GM21528 (cell line): ENCODE measurements at regions not wholly inside any gene's neighbourhood (a gene's known extent, or its start where the extent isn't known, plus 50 kb on each side); places are given as distances from the start of the nearest gene placed in this dataset.

Experiments used
- ATAC-seq: cut with Tn5 transposase; IDR thresholded peaks from one replicate; pipeline ENCODE4 v1.9.1; 2021; ENCODE audit warnings: mild to moderate bottlenecking, moderate library complexity; ENCODE audit not compliant: unreplicated experiment, low FRiP score

DNA sequence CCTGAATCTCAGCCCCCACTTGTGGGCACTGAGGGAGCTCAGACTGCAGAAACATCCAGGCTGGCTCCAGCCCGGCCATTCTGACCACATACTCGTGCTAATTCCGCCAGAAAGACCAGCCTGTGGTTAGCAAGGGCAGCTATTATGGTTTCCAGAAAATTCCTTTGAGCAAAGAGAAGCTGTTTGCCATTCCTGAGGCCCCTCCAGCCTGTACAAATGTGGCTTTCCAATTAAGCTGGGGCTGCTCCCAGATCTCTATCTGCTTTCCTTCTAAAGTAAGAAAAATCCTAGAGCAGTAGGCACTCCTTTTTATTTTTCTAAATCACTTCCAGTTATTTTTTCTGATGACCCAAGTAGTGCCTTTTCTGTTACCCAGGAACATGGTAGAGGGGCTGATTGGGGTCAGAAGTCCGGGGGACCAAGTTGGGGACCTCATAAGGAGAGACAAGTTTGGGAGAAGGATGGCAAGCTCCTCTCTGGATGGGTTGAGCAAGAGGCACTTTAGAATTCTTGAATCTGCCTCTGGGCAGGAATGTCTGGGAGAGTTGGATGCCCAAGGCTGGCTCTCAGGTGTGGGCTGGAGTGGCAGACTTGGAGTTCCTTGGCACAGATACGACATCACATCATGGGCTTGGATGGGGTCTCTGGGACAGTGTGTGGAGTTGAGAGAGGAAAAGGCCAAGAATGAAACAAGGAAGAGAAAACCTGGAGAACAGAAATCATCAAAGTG is 83.3 kb upstream of the TNRC6C start:
- ATAC-seq: no peak

DNA sequence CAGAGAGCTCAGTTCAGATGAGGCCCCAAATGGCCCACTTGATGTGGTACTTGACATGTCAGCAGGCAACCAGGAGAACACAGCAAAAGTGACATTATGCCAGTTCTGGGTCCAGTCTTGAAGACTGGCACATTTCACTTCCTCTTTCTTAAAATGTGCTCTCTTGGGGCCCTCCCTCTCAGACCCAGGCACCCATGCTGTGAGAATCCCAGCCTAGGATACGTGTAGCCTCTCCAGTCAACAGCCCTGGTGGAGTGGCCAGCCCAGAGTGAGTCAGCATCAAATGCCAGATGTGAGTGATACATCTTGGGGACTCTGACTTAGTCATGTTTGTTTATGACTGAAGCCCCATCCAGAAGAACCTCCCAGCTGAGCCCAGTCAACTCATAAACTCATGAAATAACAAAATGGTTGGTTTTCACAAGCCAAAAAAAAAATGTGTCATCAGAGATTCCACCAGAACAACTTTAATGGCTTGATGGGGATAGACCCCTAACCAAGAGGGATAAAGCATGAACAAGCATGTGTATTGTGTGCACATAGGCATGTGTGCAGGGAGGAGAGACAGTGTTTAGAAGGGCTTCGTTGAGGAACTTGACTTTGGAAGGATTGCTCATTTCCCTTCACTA is 82.5 kb upstream of the TNRC6C start:
- no peak for ATAC-seq

DNA sequence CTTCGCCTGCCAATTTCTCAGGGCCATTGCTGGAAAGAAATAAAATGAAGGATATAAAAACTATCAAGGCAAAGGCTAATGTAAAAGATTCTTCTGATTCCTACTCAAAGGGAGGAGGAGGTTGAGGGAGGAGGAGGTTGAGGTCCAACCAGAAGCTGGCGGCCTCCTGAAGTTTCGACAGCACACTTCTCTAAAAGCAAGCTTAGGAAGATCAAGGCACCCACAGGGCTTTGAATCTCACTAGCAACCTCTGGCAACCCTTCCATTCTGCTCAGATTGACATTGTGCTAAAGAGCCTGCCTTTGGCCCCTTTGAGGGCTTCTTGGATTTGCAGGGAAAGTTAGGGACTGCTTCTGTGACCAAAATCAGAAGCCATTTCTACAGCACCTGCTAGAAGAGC is 81.5 kb upstream of the TNRC6C start:
- no peak for ATAC-seq

DNA sequence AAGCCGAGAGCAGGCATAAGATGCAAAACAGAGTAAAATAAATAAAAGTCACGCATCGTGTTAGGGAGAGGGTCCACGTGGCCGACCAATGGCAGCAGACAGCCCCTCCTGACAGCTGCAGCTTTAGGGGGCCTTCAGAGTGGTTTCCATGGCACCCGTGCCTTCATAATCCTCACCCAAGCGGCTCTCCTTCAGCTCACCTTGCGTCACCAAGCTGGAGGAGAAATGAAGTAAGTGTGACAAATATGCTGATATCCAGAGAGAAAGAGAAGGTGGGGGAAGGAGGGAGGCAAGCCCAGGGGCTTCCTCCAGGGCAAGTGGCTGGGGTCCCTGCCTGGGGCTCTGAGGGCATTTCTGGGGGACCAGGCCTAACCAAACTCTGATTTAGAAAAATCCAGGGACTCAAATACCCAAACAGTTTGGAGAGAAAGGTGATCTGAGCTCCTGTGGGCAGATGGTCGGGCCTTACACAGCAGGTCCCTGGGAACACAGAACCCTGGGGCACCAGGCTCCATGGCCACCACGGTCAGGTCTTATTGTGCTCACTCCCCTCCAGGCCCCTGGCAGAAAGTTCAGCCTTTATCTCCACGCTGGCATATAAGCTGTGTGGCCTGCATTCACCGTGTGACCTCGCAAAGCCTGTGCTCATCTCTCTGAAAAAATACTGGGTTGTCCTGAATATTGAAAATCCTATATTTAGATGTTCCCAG is 80.7 kb upstream of the TNRC6C start:
- no peak for ATAC-seq

DNA sequence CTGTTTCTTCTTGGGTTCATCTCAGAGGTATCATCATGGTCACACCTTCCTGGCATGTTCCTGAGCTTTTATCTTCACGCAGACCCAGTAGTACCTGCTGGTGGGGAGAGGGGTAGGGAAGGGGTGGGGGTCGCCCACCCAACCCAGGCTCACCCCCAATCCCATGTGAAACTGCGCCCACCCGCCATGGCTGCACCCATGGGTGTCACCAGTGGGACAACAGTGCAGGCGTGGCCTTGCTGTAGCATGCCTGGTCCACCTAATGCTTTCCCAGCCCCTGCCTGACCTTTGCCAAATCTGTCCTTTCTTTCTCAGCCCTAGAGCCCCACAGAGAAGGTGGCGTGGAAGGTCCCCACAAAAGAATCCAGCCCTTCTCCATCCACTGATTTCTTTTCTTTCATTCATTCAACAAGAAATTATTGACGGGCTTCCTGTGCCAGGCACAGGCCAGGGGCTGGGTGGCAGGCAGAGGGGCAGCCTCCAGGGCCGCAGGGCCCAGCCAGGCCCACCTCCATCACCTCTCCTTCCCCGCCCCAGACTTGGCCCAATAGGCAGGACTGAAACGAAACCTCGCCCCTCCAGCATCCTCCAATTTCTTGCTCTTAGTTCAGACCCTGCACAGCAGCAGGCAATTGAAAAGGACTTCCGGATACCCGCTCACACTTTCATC is 79.1 kb upstream of the TNRC6C start:
- ATAC-seq: no peak

DNA sequence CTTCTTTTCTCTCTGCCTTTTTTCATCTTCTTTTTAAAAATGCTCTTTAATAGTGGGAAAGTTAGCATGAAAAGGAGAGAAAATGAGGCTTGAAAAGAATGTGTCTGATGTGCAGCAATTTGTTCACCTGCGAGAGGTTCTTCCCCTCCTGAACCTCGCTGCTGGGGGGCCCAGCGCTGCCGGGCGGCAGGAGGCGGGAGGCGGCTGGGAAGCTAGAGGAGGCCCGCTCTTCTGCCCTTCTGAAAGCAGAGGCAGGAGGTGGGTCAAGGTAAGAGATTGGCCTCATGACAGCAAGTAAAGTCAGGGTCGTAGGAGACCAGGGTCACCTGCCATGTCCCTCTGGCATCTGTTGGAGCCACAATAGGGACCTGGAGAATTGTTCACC is 78.6 kb upstream of the TNRC6C start:
- no peak for ATAC-seq

DNA sequence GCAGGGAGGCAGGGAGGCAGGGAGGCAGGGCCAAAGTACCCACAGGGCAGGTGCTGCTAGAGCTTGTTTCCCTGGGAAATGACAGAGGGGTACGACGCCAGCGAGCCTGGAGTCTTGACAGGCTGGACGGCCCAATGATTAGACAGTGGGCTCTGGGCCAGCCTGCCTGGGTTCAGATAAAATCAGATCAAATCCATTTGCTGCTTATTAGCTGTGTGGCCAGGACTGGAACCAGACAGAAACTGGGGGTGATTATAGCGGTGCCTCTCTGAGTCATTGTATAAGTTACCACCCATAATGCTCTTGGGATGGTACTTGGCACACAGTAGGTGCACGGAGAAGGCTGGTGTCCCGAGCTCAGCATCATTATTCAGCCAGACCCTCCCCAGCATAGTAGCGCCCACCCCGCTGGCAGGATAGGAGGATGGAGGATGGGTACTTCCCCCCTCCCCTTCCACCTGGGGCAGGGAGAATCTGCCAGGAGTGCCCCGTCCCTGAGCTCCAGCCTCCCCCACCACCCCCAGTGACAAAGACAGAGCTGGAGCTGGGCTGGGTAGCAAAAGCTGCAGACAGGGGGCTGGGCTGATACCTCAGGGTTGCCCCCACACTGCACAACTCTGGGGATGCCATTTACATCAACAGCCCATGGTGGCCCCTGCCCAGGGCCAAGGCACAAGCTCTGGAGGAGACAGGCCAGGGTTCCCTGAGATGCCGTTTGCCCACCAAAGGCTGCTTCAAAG is 77.6 kb upstream of the TNRC6C start:
- ATAC-seq: no peak

DNA sequence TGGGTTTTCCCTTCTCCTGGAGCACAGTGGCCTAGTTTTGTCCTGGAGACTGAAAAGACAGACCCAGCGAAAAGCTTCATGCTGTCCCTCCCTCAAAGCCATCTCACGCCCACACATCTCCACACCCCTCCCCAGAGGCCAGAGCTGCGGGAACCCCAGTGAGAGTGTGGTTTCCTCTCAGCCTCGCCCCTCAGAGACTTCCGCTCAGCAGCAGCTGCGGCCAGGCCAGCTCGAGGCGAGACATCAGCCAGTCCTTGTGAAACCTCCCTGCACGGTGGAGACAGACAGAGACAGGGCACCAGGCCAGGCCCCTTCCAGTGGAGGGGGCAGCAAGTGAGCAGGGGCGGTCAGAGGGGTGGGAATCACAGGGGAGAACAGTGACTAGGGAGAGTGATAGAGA is 77.0 kb upstream of the TNRC6C start:
- peak; percentile 77 for ATAC-seq

DNA sequence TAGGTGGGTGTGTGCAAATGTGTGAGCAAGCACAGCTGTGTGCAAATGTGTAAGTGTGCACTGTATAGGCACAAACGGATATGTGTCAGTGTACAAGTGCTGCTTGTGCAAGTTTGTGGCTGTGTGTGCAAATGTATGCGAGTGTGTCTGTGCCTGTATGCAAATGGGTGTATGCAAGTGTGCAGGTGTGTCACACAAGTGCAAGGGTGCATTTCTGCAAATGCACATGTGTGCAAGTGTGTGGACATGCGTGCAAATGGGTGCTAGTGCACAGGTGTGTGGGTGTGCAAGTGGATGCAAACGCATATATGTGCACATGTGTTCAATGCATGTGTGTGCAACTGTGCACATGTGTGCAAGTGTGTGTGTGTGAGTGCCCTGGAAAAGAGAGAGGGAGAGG is 76.5 kb upstream of the TNRC6C start:
- ATAC-seq: no peak

DNA sequence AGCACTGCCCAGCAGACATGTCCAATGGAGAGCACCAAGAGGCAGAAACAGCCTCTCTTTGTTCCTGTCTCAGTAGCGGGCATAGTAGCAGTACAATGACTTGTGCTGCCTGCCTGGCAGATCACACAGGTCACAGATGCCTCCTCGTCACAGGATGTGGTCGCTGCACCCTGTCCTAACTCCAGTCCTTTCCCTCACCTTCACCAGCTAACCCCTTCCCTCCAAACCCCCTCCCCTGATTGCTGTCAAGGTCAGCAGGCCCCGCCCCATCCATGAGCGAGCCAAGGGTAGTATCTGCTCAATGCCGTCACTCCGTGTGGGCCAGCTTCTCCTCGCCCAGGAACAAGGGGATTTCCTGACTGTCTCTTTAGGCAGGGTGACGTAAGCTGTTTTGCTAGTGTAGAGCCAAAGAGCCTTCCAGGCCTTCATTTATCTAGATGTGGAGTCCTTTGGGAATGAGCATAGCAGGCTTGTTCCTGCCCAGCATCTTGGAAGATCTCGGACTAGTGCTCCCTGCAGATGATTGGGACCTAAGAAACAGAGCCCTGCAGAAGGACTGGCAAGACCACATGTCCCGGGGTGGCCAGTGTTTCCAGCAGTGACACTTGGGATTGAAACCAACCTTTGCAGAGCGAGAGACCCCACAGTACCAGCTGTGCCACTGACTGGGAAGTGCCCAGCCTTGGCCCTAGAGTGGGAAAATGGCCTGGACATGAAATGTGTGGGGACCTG is 75.9 kb upstream of the TNRC6C start:
- ATAC-seq: no peak

DNA sequence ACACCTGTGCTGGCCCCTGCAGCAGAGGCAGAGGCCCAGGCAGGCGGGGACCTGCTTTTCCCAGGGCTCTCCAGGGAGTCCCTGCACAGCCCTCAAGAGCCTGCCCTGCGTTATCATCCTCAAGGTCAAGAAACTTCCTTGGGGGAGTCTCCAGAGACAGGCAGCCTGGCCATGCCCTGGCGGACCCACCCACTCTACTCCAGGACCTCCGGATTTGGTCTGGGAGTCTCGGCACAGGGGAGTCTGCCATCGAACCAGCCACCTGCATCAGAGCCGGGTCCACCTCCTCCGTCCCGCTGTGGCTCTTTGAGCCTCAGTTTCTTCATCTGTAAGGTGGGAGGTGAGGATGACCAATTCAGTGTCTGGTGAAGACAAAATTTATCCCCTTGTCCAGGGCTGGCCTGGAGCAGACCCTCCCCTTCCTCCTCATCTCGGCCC is 75.3 kb upstream of the TNRC6C start:
- no peak for ATAC-seq

DNA sequence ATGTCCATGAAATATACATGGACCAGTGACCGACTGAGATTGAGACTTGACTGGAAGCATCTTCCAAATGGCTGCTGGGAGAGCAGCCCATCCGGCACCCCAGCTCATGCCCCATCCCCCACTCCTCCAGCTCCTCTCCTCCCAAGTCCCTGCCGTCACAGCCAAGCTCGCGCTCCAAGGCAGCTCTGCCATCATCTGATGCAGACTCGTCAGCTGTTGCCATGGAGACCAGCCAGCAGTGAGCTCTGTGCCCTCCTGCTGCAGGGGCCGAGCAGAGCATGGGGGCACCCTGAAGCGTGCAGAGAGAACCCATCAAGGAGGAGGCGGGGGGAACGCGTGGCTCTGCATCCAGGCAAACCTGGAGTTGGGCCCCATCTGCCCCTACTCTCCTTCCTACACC is 74.5 kb upstream of the TNRC6C start:
- no peak for ATAC-seq

DNA sequence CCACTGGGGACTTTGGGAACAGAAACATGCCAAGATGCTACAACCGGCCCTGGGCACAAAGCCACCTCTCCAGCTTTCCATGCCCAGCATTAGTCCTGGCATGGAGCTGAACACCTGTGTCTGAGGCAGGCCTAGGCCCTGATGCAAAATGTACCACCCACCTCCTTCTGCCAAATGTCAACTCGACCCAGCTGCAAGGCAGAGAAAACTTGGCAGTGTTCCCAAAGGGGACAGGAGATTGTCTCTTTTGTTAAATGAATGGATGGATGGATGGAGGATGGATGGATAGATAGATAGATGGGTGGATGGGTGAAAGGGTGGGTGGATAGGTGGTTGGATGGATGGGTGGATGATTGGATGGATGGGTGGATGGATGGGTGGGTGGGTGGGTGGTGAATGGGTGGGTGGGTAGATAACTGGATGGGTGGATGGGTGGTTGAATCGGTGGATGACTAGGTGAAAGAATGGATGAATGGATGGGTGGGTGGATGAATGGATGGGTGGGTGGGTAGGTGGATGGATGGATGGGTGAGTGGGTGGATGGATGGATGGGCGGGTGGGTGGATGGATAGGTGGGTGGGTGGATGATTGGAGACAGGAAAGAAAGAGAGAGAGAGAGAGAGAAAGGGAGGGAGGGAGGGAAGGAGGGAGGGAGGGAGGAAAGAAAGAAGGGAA is 73.4 kb upstream of the TNRC6C start:
- ATAC-seq: no peak

DNA sequence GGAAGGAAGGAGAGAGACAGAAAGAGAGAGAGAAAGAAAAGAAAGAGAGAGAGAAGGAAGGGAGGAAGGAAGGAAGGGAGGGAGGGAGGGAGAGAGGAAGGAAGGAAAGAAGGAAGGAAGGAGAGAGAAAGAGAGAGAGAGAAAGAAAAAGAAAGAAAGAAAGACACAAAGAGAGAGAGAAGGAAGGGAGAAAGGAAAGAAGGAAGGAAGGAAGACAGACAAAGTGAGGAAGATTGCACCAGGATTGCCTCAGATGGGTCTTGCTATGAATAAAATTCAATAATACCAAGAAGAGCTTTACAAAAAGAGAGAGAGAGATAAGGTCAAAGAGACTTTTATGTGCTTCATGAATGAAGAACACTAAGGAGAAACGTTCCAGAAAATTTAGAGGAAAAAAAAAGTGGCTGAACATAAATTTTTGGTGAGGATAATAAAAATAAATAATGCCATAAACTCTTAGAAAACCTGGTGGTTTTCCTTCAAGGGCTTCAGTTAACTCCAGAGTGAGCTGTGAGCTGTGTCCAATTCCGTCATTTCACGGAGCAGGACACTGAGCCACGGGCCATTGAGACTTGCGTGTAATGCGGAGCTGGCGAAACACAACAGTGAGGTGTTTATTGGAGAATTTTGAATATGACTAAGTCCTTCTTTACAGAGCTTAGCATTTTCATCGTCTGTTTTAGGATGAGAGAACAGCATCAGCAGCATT is 72.7 kb upstream of the TNRC6C start:
- ATAC-seq: no peak

DNA sequence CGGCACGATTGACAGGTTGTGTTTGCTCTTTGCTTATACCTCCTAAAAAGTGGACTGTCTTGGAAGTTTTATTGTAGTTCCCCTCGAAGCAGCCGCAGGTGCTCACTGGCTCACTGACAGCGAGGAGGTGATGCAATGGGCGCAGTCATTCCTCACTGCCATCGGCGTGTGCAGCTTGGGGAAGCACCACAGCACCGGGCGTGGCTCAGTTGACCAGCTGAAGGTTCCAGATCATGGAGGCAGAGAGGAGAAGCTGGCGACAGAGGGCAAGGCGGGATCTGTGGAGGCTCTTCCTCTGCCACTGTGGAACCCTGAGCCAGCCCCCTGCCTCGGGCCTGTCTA is 72.1 kb upstream of the TNRC6C start:
- ATAC-seq: no peak

DNA sequence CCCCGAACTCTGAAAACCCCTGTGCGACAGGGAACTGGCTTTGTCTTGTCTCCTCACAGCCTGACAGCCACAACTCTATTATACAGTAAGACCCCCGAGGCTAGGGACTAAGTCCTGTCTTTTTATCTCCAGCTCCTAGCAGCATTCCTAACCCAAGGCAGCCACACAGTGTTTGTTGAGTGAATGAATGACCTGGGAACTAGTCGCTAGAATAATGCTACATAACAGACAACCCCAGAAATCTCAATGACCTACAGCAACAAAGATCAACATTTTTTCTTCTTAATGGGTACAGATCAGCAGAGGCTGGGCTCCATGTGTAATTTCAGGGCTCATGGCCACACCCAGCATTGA is 71.4 kb upstream of the TNRC6C start:
- no peak for ATAC-seq

DNA sequence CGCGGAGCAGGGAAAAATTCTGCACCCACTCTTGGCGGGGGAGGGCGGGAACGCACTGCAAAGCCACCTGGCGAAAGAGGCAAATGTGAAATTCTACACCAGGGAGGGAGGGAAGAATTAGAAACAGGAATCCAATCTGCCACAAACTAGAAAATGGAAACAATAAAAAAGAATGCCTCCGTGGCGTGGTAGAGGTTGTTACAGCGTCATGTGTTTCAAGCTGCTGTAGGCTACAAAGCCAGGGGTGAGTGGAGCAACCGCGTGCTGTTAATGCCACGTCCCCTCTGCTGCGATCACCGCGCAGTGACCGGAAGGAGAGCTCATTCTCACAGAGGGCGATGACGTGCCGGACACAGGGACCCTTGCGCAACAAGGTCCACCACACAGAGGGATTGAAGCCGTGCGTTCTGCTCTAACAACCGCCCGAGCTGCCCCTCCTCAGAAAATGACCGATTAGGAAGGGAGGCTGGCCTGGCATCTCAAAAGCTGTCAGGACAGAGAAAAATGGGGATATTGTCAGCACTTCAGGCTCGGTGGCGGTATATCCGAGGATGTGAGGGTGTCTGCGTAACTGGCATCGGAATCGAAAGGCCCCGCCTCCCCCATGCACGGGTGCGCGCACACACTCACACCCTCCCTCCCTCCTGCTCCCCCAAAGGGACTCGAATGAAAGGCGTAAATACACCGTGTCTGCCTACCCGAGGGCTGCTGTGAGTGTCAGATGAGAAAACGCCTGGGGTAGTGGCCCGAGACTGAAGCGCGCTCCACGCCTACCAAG is 70.8 kb upstream of the TNRC6C start:
- ATAC-seq: no peak
